ENCODE measurements at regions not wholly inside any gene's neighbourhood (a gene's known extent, or its start where the extent isn't known, plus 50 kb on each side); places are given as distances from the start of the nearest gene placed in this dataset.

- no peaks in the 10 kb centered on the region for H3K79me2 ChIP-seq
- H3K4me3 ChIP-seq = no peak overlapping the region
- no peaks in the 10 kb centered on the region for H4K20me1 ChIP-seq (ENCODE audit: insufficient read depth, poor library complexity, severe bottlenecking)
- no peaks in the 10 kb centered on the region for H3K9me3 ChIP-seq (ENCODE audit: low read depth)
- H2AFZ ChIP-seq = no peak overlapping the region
- no peak for DNase-seq (ENCODE audit: low spot score)
- no peaks in the 10 kb centered on the region for H3K9me2 ChIP-seq (replicated peaks; ENCODE audit: insufficient read depth)
- no peaks in the 10 kb centered on the region for H3K4me1 ChIP-seq (ENCODE audit: insufficient read depth)
- H3K36me3 ChIP-seq (replicated peaks; ENCODE audit: insufficient read depth, low read depth) = no peaks in the 10 kb centered on the region
- WGBS (ENCODE audit: low lambda C conversion rate, missing lambda C conversion rate) = 46% methylated on average over 2 of the region's 2 CpGs
- no peaks in the 10 kb centered on the region for H3K27me3 ChIP-seq
- H3K27ac ChIP-seq = no peak overlapping the region
- H3K4me2 ChIP-seq = no peak overlapping the region
- TF ChIP-seq EZH2phosphoT487 (IDR thresholded peaks at IDR 0.05; ENCODE audit: low read depth, severe bottlenecking, unreplicated experiment) (no peak), CTCF (IDR thresholded peaks at IDR 0.05; ENCODE audit: poor library complexity) (no peak), EZH2 (IDR thresholded peaks at IDR 0.05; ENCODE audit: borderline replicate concordance) (no peak)
Observed at GRCh38 chr2:125979886-125980285, 676.1 kb upstream of the GYPC start.

GRCh38 chr2:125983364-125983763, 672.6 kb upstream of the GYPC start:
- Histone ChIP-seq H3K27ac (no peak overlapping the region), H4K20me1 (ENCODE audit: insufficient read depth, poor library complexity, severe bottlenecking) (no peaks in the 10 kb centered on the region), H3K79me2 (no peaks in the 10 kb centered on the region), H3K36me3 (replicated peaks; ENCODE audit: insufficient read depth, low read depth) (no peaks in the 10 kb centered on the region), H3K4me1 (ENCODE audit: insufficient read depth) (no peaks in the 10 kb centered on the region), H3K9me3 (ENCODE audit: low read depth) (no peaks in the 10 kb centered on the region), H2AFZ (no peak overlapping the region), H3K27me3 (no peaks in the 10 kb centered on the region), H3K4me2 (no peak overlapping the region), H3K4me3 (no peak overlapping the region), H3K9me2 (replicated peaks; ENCODE audit: insufficient read depth) (no peaks in the 10 kb centered on the region)
- DNase-seq (ENCODE audit: low spot score) = no peak
- 63% methylated on average over 5 of the region's 5 CpGs for WGBS (ENCODE audit: low lambda C conversion rate, missing lambda C conversion rate)
- TF ChIP-seq CTCF (IDR thresholded peaks at IDR 0.05; ENCODE audit: poor library complexity) (no peak), EZH2phosphoT487 (IDR thresholded peaks at IDR 0.05; ENCODE audit: low read depth, severe bottlenecking, unreplicated experiment) (no peak), EZH2 (IDR thresholded peaks at IDR 0.05; ENCODE audit: borderline replicate concordance) (no peak)

- Histone ChIP-seq H3K27me3 (no peaks in the 10 kb centered on the region), H3K27ac (no peak overlapping the region), H3K36me3 (replicated peaks; ENCODE audit: insufficient read depth, low read depth) (no peaks in the 10 kb centered on the region), H4K20me1 (ENCODE audit: insufficient read depth, poor library complexity, severe bottlenecking) (no peaks in the 10 kb centered on the region), H2AFZ (no peak overlapping the region), H3K4me1 (ENCODE audit: insufficient read depth) (no peaks in the 10 kb centered on the region), H3K9me3 (ENCODE audit: low read depth) (no peaks in the 10 kb centered on the region), H3K79me2 (no peaks in the 10 kb centered on the region), H3K4me3 (no peak overlapping the region), H3K4me2 (no peak overlapping the region), H3K9me2 (replicated peaks; ENCODE audit: insufficient read depth) (no peaks in the 10 kb centered on the region)
- TF ChIP-seq EZH2 (IDR thresholded peaks at IDR 0.05; ENCODE audit: borderline replicate concordance) (no peak), CTCF (IDR thresholded peaks at IDR 0.05; ENCODE audit: poor library complexity) (no peak)
- DNase-seq (ENCODE audit: low spot score) = no peak
Observed at GRCh38 chr2:126029316-126029715, 626.6 kb upstream of the GYPC start.

GRCh38 chr2:126038861-126039260, 617.1 kb upstream of the GYPC start:
- no peaks in the 10 kb centered on the region for H3K27me3 ChIP-seq
- WGBS (ENCODE audit: low lambda C conversion rate, missing lambda C conversion rate) = 94% methylated on average over 2 of the region's 2 CpGs
- H2AFZ ChIP-seq = no peak overlapping the region
- TF ChIP-seq EZH2 (IDR thresholded peaks at IDR 0.05; ENCODE audit: borderline replicate concordance) = no peak
- no peaks in the 10 kb centered on the region for H3K9me2 ChIP-seq (replicated peaks; ENCODE audit: insufficient read depth)
- no peak overlapping the region for H3K4me3 ChIP-seq
- no peaks in the 10 kb centered on the region for H3K9me3 ChIP-seq (ENCODE audit: low read depth)
- H3K4me1 ChIP-seq (ENCODE audit: insufficient read depth) = no peaks in the 10 kb centered on the region
- no peaks in the 10 kb centered on the region for H4K20me1 ChIP-seq (ENCODE audit: insufficient read depth, poor library complexity, severe bottlenecking)
- no peaks in the 10 kb centered on the region for H3K79me2 ChIP-seq
- H3K36me3 ChIP-seq (replicated peaks; ENCODE audit: insufficient read depth, low read depth) = no peaks in the 10 kb centered on the region
- H3K4me2 ChIP-seq = no peak overlapping the region
- H3K27ac ChIP-seq = no peak overlapping the region
- no peak for DNase-seq (ENCODE audit: low spot score)
